UCSD-AML1 (cell line): ENCODE measurements at regions not wholly inside any gene's neighbourhood (a gene's known extent, or its start where the extent isn't known, plus 50 kb on each side); places are given as distances from the start of the nearest gene placed in this dataset.
"Not testable (repeated sequence)": the region's sequence is repeated elsewhere in the genome, so short reads cannot be mapped to it uniquely, and the experiment has no call there.

Source experiments
- DNase-seq: peaks from one replicate; lab custom pipeline; 2025; ENCODE audit not compliant: unreplicated experiment; lab: John Stamatoyannopoulos, UW

- DNase-seq = no peak
Observed at GRCh38 chr7:131861620-131862346, 305.4 kb upstream of the PODXL start.

GRCh38 chr7:131859147-131859821 lies 302.9 kb upstream of the PODXL start:
- peak; percentile 46 for DNase-seq

- no peak for DNase-seq
Observed at GRCh38 chr7:131858611-131859010, 302.2 kb upstream of the PODXL start.

GRCh38 chr7:131849472-131849871 lies 293.0 kb upstream of the PODXL start:
- DNase-seq = no peak

- DNase-seq = no peak
Observed at GRCh38 chr7:131848033-131848432, 291.6 kb upstream of the PODXL start.

GRCh38 chr7:131845573-131846314 lies 289.3 kb upstream of the PODXL start:
- DNase-seq = no peak

- DNase-seq = no peak
Observed at GRCh38 chr7:131844369-131844768, 287.9 kb upstream of the PODXL start.

- no peak for DNase-seq
Observed at GRCh38 chr7:131843898-131844331, 287.5 kb upstream of the PODXL start.

GRCh38 chr7:131839967-131840690 lies 283.7 kb upstream of the PODXL start:
- no peak for DNase-seq

- no peak for DNase-seq
Observed at GRCh38 chr7:131836733-131837132, 280.3 kb upstream of the PODXL start.

- DNase-seq = no peak
Observed at GRCh38 chr7:131835141-131835540, 278.7 kb upstream of the PODXL start.

- DNase-seq = no peak
Observed at GRCh38 chr7:131830681-131831080, 274.3 kb upstream of the PODXL start.

- no peak for DNase-seq
Observed at GRCh38 chr7:131829947-131830558, 273.6 kb upstream of the PODXL start.

GRCh38 chr7:131827421-131827820 lies 271.0 kb upstream of the PODXL start:
- DNase-seq = no peak

- no peak for DNase-seq
Observed at GRCh38 chr7:131826960-131827359, 270.5 kb upstream of the PODXL start.

- DNase-seq = not testable (repeated sequence)
Observed at GRCh38 chr7:131823961-131824440, 267.6 kb upstream of the PODXL start.

GRCh38 chr7:131819891-131820290 lies 263.5 kb upstream of the PODXL start:
- no peak for DNase-seq

GRCh38 chr7:131816391-131817007 lies 260.1 kb upstream of the PODXL start:
- no peak for DNase-seq

- DNase-seq = no peak
Observed at GRCh38 chr7:131808736-131809135, 252.3 kb upstream of the PODXL start.

- DNase-seq = not testable (repeated sequence)
Observed at GRCh38 chr7:131808156-131808555, 251.7 kb upstream of the PODXL start.
